GM13976 (cell line): ENCODE measurements at regions not wholly inside any gene's neighbourhood (a gene's known extent, or its start where the extent isn't known, plus 50 kb on each side); places are given as distances from the start of the nearest gene placed in this dataset.

ENCODE experiments used
- DNase-seq: peaks from one replicate; pipeline ENCODE4 v3.0.0; 2012; ENCODE audit warnings: low spot score
- in situ Hi-C: fragments of 300-500 bp; cut with MboI; formaldehyde crosslinking; loops from one replicate; pipeline ENCODE4 v1.12.0; 2022; ENCODE audit warnings: low sequenced_read_pairs, mixed read lengths, inconsistent platforms; ENCODE audit not compliant: unreplicated experiment
- TF ChIP-seq, protein P1 (sequence below): IDR thresholded peaks from 2 replicates; pipeline ENCODE4 v1.5.1; 2012; ENCODE audit warnings: borderline replicate concordance, mild to moderate bottlenecking; ENCODE audit not compliant: insufficient read depth; ENCODE audit errors: extremely low read depth, missing control alignments, control extremely low read depth

- in situ Hi-C loops: no loop called here
- TF ChIP-seq, protein P1, sequence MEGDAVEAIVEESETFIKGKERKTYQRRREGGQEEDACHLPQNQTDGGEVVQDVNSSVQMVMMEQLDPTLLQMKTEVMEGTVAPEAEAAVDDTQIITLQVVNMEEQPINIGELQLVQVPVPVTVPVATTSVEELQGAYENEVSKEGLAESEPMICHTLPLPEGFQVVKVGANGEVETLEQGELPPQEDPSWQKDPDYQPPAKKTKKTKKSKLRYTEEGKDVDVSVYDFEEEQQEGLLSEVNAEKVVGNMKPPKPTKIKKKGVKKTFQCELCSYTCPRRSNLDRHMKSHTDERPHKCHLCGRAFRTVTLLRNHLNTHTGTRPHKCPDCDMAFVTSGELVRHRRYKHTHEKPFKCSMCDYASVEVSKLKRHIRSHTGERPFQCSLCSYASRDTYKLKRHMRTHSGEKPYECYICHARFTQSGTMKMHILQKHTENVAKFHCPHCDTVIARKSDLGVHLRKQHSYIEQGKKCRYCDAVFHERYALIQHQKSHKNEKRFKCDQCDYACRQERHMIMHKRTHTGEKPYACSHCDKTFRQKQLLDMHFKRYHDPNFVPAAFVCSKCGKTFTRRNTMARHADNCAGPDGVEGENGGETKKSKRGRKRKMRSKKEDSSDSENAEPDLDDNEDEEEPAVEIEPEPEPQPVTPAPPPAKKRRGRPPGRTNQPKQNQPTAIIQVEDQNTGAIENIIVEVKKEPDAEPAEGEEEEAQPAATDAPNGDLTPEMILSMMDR: no peak
- DNase-seq: no peak
Measured at GRCh38 chr2:122539920-122540319, 784.5 kb downstream of the TSN start.

- DNase-seq: no peak
- in situ Hi-C loops: no loop called here
- TF ChIP-seq, protein P1: no peak
Measured at GRCh38 chr2:122542236-122542635, 786.8 kb downstream of the TSN start.

DNA sequence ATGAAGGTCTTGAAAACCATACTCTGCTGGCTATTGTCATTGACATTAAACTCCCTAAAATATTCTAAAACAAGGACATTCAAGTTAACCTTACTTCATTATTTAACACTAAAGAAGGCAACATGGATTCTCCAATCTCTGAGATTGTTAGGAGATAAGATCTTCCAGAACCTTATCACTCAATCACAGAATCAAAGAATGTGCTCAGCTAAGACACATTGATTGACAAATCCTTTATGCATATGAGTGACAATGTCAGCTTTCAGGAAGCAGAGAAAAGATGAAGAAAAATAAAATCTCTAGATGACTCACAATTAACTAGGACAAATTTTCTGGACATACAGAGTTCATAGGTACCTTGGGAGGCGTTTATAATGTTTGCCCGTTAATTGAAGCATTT, 787.2 kb downstream of the TSN start:
- TF ChIP-seq, protein P1: no peak
- in situ Hi-C loops: no loop called here
- no peak for DNase-seq

DNA sequence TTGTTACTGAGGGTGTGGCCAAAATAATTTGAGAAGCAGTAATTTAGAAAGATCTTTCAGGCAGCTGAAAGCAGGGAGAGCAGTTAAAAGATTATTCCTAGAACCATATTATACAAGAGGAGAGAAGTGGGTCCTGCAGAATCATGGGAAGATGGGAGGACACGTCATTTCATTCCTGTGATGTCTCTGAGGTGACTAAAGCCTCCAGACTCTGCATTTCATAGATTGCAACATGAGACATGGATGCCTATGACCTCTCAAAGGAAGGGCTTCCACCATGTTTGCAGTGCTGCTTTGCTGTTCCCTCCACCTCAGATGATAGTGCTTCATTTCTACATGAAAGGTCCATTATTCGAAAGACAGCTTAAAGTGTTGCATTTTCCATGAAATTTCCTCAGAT, 788.4 kb downstream of the TSN start:
- in situ Hi-C loops: no loop called here
- TF ChIP-seq, protein P1: no peak
- no peak for DNase-seq

GRCh38 chr2:122545821-122546220, 790.4 kb downstream of the TSN start:
- TF ChIP-seq, protein P1: no peak
- in situ Hi-C loops: no loop called here
- no peak for DNase-seq

DNA sequence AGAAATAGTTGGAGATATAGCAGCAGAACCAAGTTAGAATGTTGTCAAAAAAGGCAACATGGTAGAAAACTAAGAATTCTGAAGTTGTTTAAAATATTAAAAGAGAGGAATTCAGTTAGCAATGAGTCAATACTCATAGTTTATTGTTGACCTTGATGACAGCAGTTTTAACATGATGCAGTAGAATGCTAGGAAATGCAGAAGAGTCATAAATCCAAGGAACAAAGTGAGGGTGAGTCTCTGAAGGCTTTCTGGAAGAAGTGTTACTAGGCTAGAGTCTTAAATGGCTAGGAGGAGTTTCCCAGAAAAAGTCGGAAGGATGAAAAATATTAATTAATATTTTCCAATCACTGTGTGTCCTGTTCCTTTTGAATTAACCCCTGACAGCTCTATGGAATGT, 807.3 kb downstream of the TSN start:
- in situ Hi-C loops: no loop called here
- no peak for DNase-seq
- TF ChIP-seq, protein P1: no peak

DNA sequence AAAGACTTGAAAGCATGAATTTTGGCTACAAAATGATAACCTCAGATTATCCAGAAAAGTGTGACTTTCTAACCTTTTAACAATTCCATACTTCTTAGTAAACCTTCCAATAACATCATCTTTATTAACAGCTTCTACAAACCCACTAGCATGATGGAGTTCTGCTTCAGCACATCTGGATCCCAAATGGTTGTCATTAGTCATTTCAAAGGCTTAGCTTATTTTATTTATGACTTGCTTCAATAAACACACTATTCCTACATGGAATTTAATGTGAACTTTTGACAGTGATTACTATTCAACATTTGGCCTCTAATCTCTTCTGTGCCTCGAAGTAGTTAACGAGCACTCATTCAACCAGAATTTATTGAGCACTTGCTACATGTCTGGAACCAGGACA, 808.3 kb downstream of the TSN start:
- TF ChIP-seq, protein P1: no peak
- in situ Hi-C loops: no loop called here
- no peak for DNase-seq
